Neural cell (in vitro differentiated cells): ENCODE measurements at regions not wholly inside any gene's neighbourhood (a gene's known extent, or its start where the extent isn't known, plus 50 kb on each side); places are given as distances from the start of the nearest gene placed in this dataset.

Experiments used
- H2AFZ ChIP-seq: fragments of 200-600, 300-800 bp; sonication (generic), shearing (Covaris generic); 2 replicates; pipeline ENCODE4 v1.6.0; 2014; ENCODE audit warnings: low read depth, mild to moderate bottlenecking, antibody characterized with exemption, low read length, moderate library complexity
- H3F3A ChIP-seq: fragments of 200-600 bp; shearing (Covaris generic); 2 replicates; pipeline ENCODE4 v1.6.1; 2016; ENCODE audit warnings: mild to moderate bottlenecking, moderate library complexity, mixed read lengths, antibody characterized with exemption, low read length; ENCODE audit not compliant: insufficient read depth, poor library complexity, severe bottlenecking
- H3K27ac ChIP-seq: fragments of 200-600, 300-800 bp; sonication (generic), shearing (Covaris generic); 2 replicates; pipeline ENCODE4 v1.5.1; 2014; ENCODE audit warnings: mild to moderate bottlenecking, low read length, moderate library complexity
- H3K27me3 ChIP-seq: fragments of 300-800, 200-600 bp; sonication (generic), shearing (Covaris generic); 2 replicates; pipeline ENCODE4 v1.6.0; 2014; ENCODE audit warnings: mild to moderate bottlenecking, low read depth, low read length, moderate library complexity; ENCODE audit not compliant: insufficient read depth
- H3K36me3 ChIP-seq: fragments of 300-800, 200-600 bp; sonication (generic), shearing (Covaris generic); 2 replicates; pipeline ENCODE4 v1.5.1; 2014; ENCODE audit warnings: mild to moderate bottlenecking, antibody characterized with exemption, low read length, moderate library complexity; ENCODE audit not compliant: insufficient read depth
- H3K4me2 ChIP-seq: fragments of 300-800, 200-600 bp; sonication (generic), shearing (Covaris generic); 2 replicates; pipeline ENCODE4 v1.6.0; 2014; ENCODE audit warnings: mild to moderate bottlenecking, low read length
- H3K4me3 ChIP-seq: fragments of 300-800, 200-600 bp; sonication (generic), shearing (Covaris generic); 2 replicates; pipeline ENCODE4 v1.5.1; 2014; ENCODE audit warnings: mild to moderate bottlenecking, low read length, moderate library complexity
- H3K79me2 ChIP-seq: fragments of 200-600 bp; shearing (Covaris generic); replicated peaks from 2 replicates; pipeline ENCODE4 v1.6.0; 2014; ENCODE audit warnings: mild to moderate bottlenecking, low read length, moderate library complexity; ENCODE audit not compliant: insufficient read depth
- H3K9ac ChIP-seq: fragments of 300-800, 200-600 bp; sonication (generic), shearing (Covaris generic); 2 replicates; pipeline ENCODE4 v1.6.1; 2016; ENCODE audit warnings: mild to moderate bottlenecking, low read length, mixed read lengths
- H3K9me2 ChIP-seq: fragments of 200-600 bp; shearing (Covaris generic); 2 replicates; pipeline ENCODE4 v1.6.1; 2016; ENCODE audit warnings: mild to moderate bottlenecking, low read length, mixed read lengths; ENCODE audit not compliant: insufficient read depth
- H3K9me3 ChIP-seq: fragments of 200-600, 300-800 bp; sonication (generic), shearing (Covaris generic); 2 replicates; pipeline ENCODE4 v1.6.1; 2016; ENCODE audit warnings: mild to moderate bottlenecking, mixed run types, low read length, moderate library complexity, mixed read lengths
- H4K20me1 ChIP-seq: fragments of 200-600 bp; shearing (Covaris generic); 2 replicates; pipeline ENCODE4 v1.6.1; 2016; ENCODE audit warnings: mild to moderate bottlenecking, mixed run types; ENCODE audit not compliant: insufficient read depth
- EP300 ChIP-seq: fragments of 450-650 bp; conservative IDR thresholded peaks from 2 replicates; pipeline ENCODE4 v1.6.1; 2014; ENCODE audit warnings: antibody characterized with exemption, mild to moderate bottlenecking, moderate library complexity; ENCODE audit not compliant: poor library complexity, severe bottlenecking
- EZH2 ChIP-seq: fragments of 200-600, 300-800 bp; shearing (Covaris generic), sonication (generic); IDR thresholded peaks from 2 replicates; pipeline ENCODE4 v1.6.1; 2014; ENCODE audit warnings: antibody characterized with exemption, low read length, borderline replicate concordance, mild to moderate bottlenecking; ENCODE audit not compliant: insufficient read depth, poor library complexity, severe bottlenecking
- MXI1 ChIP-seq: fragments of 450-650 bp; conservative IDR thresholded peaks from 2 replicates; pipeline ENCODE4 v1.6.1; 2014; ENCODE audit warnings: antibody characterized with exemption, mild to moderate bottlenecking; ENCODE audit not compliant: poor library complexity, severe bottlenecking
- POLR2AphosphoS5 ChIP-seq: IDR thresholded peaks from 2 replicates; pipeline ENCODE4 v1.6.1; 2012
- RAD21 ChIP-seq: fragments of 450-650 bp; conservative IDR thresholded peaks from 2 replicates; pipeline ENCODE4 v1.6.1; 2014; ENCODE audit warnings: antibody characterized with exemption, mild to moderate bottlenecking, moderate library complexity
- SMC3 ChIP-seq: fragments of 450-650 bp; conservative IDR thresholded peaks from 2 replicates; pipeline ENCODE4 v1.6.1; 2014; ENCODE audit warnings: antibody characterized with exemption, mild to moderate bottlenecking, moderate library complexity; ENCODE audit not compliant: poor library complexity
- TAF1 ChIP-seq: IDR thresholded peaks from 2 replicates; pipeline ENCODE4 v1.6.1; 2012; ENCODE audit warnings: low read depth
- TF ChIP-seq, protein P1 (sequence below): fragments of 450-650 bp; IDR thresholded peaks from 2 replicates; pipeline ENCODE4 v1.5.1; 2014; ENCODE audit warnings: antibody characterized with exemption, mild to moderate bottlenecking, moderate library complexity; ENCODE audit not compliant: poor library complexity, severe bottlenecking
- TF ChIP-seq, protein P2 (sequence below): IDR thresholded peaks from 2 replicates; pipeline ENCODE4 v1.6.1; 2012; ENCODE audit warnings: borderline replicate concordance

DNA sequence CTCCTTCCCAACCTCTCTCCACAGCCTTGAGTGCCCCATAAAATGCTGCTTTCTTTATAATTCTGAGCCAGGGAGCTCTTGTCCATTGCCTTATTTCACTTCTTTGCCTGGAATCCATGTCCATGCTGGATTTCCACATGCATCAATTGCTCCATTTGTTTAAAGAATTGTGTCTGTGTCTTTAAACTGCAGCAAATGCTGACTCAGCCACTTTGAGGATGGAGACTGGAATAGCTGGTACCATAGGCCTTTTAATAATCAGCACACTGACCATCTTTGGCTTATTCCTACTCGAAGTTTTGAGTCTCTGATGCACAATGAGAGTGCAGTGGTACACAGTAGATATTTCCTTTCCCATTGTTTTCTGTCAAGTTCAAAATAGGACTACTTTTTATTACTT, 318.8 kb downstream of the LRIG3 start:
- Histone ChIP-seq H3K27ac (no peak overlapping the region), H3K9me3 (no peaks in the 10 kb centered on the region), H3K27me3 (no peaks in the 10 kb centered on the region), H3F3A (no peaks in the 10 kb centered on the region), H3K9me2 (no peaks in the 10 kb centered on the region), H3K36me3 (no peaks in the 10 kb centered on the region), H3K9ac (no peak overlapping the region), H3K4me2 (no peak overlapping the region), H4K20me1 (no peaks in the 10 kb centered on the region), H3K79me2 (no peaks in the 10 kb centered on the region), H3K4me3 (no peak overlapping the region), H2AFZ (no peak overlapping the region)
- TF ChIP-seq EZH2 (no peak), TAF1 (no peak), POLR2AphosphoS5 (no peak), EP300 (no peak), MXI1 (no peak), SMC3 (no peak), RAD21 (no peak)
- TF ChIP-seq, protein P1, sequence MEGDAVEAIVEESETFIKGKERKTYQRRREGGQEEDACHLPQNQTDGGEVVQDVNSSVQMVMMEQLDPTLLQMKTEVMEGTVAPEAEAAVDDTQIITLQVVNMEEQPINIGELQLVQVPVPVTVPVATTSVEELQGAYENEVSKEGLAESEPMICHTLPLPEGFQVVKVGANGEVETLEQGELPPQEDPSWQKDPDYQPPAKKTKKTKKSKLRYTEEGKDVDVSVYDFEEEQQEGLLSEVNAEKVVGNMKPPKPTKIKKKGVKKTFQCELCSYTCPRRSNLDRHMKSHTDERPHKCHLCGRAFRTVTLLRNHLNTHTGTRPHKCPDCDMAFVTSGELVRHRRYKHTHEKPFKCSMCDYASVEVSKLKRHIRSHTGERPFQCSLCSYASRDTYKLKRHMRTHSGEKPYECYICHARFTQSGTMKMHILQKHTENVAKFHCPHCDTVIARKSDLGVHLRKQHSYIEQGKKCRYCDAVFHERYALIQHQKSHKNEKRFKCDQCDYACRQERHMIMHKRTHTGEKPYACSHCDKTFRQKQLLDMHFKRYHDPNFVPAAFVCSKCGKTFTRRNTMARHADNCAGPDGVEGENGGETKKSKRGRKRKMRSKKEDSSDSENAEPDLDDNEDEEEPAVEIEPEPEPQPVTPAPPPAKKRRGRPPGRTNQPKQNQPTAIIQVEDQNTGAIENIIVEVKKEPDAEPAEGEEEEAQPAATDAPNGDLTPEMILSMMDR = no peak
- TF ChIP-seq, protein P2, sequence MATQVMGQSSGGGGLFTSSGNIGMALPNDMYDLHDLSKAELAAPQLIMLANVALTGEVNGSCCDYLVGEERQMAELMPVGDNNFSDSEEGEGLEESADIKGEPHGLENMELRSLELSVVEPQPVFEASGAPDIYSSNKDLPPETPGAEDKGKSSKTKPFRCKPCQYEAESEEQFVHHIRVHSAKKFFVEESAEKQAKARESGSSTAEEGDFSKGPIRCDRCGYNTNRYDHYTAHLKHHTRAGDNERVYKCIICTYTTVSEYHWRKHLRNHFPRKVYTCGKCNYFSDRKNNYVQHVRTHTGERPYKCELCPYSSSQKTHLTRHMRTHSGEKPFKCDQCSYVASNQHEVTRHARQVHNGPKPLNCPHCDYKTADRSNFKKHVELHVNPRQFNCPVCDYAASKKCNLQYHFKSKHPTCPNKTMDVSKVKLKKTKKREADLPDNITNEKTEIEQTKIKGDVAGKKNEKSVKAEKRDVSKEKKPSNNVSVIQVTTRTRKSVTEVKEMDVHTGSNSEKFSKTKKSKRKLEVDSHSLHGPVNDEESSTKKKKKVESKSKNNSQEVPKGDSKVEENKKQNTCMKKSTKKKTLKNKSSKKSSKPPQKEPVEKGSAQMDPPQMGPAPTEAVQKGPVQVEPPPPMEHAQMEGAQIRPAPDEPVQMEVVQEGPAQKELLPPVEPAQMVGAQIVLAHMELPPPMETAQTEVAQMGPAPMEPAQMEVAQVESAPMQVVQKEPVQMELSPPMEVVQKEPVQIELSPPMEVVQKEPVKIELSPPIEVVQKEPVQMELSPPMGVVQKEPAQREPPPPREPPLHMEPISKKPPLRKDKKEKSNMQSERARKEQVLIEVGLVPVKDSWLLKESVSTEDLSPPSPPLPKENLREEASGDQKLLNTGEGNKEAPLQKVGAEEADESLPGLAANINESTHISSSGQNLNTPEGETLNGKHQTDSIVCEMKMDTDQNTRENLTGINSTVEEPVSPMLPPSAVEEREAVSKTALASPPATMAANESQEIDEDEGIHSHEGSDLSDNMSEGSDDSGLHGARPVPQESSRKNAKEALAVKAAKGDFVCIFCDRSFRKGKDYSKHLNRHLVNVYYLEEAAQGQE = no peak

DNA sequence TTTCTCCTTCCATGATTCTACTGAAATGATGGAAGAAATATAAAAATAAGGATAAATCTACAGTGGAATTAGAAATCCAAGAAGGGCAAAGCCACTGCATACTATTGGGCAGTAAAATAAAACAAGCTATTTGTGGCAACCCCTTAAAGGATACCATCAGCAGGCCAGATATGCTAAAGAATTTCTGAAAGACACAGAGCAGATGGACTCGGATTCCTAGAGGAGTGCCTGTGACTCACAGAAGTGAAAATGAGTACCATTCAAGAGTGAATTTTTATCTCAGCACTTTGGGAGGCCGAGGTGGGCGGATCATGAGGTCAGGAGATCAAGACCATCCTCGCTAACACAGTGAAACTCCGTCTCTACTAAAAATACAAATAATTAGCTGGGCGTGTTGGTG, 318.1 kb downstream of the LRIG3 start:
- Histone ChIP-seq H3K79me2 (no peaks in the 10 kb centered on the region), H3K9ac (no peak overlapping the region), H3K36me3 (no peaks in the 10 kb centered on the region), H3K4me3 (no peak overlapping the region), H2AFZ (no peak overlapping the region), H3K9me2 (no peaks in the 10 kb centered on the region), H4K20me1 (no peaks in the 10 kb centered on the region), H3K9me3 (no peaks in the 10 kb centered on the region), H3K4me2 (no peak overlapping the region), H3K27me3 (no peaks in the 10 kb centered on the region), H3K27ac (no peak overlapping the region), H3F3A (no peaks in the 10 kb centered on the region)
- no peak for TF ChIP-seq TAF1
- TF ChIP-seq, protein P1 = no peak
- no peak for TF ChIP-seq RAD21
- TF ChIP-seq POLR2AphosphoS5 = no peak
- TF ChIP-seq, protein P2 = no peak
- no peak for TF ChIP-seq EP300
- no peak for TF ChIP-seq SMC3
- no peak for TF ChIP-seq MXI1
